CD4-positive, alpha-beta T cell treated with Interleukin-17A for 4 hours (primary cell): ENCODE measurements at regions not wholly inside any gene's neighbourhood (a gene's known extent, or its start where the extent isn't known, plus 50 kb on each side); places are given as distances from the start of the nearest gene placed in this dataset.

Experiments used
- DNase-seq: peaks from one replicate; pipeline ENCODE4 v3.0.0-alpha.2; 2020; ENCODE audit warnings: mixed read lengths

DNA sequence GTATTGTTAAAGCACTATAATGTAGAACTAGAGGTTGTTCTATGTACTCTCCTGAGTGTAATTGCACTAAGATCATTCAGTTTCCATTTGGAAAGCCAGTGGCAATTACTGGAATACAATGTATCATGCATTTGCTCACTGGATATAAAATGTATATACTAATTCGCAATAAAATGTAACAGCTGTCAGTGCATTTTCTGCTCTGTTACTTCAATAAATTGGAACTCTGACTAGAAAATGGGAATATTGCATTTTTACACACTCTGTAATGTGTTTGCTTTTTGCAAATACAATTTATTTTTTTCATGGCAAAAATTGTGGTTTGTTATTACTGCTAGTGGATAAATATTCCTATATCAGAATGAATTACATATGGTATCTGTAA lies 893.8 kb upstream of the POU3F3 start:
- no peak for DNase-seq

DNA sequence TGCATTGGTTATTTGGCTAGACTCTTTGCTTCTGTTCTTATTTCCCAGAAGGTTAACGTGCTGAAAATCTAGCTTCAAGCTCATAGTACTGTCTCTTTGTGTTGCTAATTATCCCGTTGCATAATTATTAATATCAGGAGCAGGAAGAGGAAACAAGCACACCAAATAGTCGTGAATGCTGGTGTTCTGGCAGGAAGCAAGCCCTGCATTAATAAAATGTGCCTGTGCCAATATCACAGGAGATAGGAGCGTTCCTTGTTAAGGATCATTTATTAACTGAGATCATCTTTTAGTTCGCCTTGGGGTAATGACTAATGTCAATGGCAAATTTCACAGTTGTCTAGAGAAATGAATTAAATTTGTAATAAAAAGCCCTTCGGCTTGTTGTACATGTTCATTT lies 893.0 kb upstream of the POU3F3 start:
- DNase-seq: no peak

DNA sequence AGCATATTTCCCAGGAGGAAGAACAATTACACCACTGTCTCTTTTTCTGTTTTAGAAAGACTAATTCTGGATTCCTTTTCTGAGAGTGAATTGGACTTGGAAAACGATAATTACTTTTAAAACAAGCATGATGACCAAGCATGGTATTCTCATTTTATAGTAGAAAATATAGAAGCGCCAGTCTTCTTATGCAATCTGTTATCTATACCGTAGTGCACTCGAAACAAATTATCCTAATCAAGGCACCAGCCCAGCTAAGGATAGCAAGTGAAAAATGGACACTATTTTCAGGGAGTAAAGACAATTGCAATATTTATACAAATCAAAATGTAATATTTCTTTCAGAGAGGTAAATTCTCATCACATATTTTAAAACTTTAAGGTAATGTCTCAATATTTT lies 892.1 kb upstream of the POU3F3 start:
- DNase-seq: no peak

DNA sequence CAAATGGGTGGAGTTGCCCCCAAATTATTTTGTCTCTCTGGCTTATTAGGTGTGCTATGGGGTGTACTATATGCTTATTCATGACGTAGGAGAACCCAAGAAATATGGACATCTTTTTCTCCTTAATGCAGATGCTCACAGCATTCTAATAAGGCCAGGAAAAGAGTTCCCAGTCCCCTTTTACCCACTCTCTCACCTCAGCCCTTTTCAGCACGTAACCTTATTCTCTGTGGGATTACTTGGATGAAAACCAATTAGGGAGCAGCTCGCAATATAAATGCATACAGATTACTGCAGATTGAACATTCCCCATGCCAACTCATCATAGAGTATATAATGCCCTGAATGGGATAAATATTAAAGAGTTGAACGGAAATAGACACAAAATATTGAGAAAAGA lies 891.2 kb upstream of the POU3F3 start:
- DNase-seq: no peak

DNA sequence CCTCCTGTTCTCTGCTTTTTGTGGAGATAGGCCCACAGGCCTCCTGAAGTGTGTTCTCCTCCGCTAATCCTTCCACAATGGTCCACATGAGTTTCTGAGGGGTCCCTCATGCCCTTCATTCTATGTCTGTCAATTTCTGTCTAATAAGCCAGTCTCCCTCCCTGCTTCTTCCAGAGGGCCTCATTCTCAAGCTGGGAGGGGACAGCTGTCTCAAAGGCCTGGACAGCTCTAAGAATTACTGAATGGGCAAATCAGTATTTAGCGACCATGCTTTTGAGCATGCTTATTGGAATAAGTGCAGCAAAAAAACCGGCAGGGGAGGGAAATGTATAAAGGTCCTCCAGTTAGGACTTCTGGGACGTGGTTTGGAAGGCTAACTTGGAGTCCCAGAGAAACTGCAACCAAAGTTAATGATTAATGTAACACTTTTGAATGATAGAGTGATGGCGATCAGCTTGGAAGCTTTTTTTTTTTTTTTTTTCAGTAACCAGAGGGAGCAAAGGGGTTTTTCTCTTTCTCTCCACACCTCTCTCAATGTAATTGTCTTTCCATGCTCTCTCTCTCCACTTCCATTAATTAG lies 890.7 kb upstream of the POU3F3 start:
- DNase-seq: no peak

DNA sequence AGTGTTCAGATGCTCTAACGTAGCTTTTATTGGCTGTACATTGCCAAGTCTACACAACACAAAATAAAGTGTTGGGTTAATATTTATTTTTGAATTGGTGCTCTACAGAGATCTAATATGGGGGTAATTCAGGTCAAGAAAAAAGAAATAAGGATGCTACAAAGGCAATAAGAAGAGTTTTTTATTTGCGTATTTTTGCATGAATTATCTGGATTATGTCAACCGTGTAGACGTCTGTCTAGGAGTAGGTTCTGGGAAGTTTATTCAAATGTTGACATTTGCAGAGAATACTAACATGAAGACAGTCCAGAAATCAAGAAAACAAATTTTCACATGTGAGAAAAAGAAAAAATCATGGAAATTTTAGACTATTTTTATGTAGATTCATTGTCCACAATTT lies 876.7 kb upstream of the POU3F3 start:
- DNase-seq: no peak

DNA sequence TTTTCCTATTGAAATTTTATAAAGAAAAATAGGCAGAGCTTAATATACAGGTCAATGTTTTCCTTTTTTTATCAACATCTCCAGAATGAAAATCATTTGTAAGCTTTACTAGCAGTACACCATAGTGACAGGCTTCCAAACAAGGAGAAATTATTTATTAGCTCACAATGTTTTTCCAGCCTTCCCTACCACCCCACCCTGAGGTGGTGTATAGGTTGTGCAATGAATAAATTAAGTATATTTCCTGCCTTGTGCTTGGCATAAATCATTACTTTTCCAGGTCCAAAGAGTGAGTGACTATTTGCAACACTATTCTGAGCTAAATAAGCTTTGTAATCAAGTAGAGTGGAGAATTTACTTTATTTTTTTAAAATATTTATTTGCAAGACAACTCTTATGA lies 876.2 kb upstream of the POU3F3 start:
- no peak for DNase-seq

DNA sequence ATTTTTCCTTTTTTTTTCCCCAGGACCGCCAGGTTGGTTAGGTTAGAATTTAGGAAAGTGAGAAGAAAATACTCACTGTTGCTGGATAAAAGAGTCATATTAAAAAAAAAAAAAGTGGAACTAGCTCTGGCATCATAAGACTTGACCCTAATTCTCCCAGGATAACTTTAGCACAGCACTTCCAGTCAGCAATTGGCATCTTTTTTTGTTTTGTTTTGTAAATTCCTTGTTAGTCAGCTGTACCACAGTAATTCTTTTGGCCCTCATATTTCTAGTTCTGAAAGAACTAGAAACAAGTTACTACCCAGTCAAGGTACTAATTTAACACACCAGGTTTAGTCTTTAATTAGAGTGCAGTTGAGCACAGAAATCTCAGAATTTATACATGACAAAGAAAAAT lies 873.5 kb upstream of the POU3F3 start:
- no peak for DNase-seq

DNA sequence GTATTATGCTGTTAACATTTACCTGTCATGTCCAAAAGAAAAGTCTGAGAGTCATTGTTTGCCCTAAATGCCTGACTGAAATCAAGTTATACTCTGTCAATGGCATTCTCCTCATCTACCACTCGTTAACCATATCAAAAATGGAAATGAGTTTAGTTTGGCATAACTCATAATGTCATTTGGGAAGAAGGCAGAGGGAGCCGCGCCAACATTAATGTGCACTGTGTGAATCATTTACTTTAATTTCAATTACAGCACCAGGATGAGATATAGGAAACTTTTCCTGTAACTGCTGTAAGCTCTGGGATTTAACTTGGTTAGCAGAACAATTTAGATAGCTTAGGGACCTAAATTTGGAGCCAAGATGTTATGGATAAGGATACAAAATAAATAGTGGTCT lies 871.2 kb upstream of the POU3F3 start:
- DNase-seq: no peak

DNA sequence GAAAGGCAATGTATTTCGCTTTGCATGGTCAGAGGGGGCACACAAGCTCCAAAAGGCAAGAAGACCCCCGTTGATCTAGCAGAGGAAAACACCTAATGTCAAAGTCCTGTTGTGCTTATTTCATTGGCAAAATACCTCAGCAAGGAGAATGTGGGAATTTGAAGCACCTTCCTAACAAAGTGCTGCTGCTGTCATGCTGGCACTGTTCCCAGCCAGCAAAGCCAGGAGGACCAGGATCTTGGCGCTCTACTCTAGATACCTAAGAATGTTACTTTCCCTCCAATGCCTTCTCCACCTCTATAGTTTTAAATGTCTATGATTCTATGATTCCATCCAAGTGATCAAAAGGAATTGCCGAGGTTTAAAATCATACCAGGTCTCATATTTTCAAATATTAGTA lies 867.9 kb upstream of the POU3F3 start:
- DNase-seq: no peak

DNA sequence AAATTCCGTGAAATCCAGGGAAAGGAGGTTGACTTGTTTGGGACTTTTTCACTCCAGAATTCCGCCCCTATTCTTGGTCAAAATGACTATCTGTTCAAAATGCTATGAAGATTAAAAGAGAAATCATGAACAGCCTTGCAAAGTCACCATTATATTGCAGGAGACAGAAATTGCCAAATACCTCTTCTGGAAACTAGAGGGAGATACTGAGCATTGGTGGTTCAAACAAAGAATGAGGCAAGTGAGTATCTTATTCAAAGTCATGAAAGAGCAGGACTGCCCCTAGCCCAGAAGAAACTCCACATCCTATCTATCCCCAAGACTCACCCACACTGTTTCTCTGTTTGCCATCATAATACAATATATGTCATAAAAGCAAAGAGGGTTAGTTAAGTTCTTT lies 862.3 kb upstream of the POU3F3 start:
- no peak for DNase-seq

DNA sequence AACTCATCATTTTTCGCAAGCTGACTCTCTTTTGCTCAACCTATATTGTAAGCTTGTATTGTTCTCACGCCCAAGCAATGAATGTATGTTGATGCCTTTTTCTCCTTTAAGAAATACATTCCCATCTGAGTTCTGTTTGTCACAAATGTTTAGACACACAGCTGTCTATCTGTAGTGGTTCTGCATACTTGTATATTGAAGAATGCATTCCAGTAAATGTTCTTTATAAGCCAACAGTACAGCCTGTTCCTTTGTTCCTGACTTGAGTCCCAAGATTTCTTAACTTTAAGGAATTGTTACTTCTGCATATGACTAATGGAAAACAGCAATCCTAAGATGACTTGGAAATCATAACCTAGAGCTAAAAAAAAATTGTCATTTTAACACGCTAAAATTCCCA lies 849.1 kb upstream of the POU3F3 start:
- no peak for DNase-seq

DNA sequence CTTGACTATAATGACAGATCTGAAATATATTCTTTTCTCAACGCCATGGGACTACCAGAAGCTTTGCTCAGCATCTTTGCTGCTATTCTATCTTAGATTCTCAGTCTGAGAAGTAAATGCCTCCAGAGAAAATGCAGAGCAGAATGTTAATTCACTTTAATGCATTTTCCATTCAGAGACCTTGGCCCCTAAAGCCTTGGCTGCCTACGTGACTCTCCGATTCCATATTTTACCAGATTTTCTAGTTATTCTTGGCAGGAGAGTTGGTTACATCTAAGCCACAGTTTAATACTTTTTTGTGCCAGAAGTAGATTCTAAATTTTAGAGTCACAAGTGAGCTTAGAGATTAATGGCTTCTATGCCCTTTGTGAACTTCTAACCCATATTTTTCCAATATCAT lies 837.1 kb upstream of the POU3F3 start:
- DNase-seq: no peak

DNA sequence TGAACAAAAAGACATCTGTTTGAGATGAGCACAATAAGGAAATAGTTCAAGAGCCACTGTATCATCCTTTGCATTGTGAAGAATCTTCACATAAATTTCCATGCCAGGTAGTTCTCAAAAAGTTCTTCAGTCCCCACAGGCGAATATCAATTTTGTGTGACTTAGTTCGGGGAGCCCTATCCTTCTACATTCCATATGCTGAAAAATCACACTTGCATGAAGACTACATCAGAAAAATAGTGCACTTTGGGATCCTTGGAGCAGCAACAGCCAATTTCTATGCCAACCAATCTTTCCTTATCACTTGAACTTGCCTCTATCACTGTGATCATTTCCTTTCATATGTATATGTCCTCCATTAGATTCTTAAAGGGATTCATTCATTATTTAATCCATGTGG lies 830.6 kb upstream of the POU3F3 start:
- DNase-seq: no peak

DNA sequence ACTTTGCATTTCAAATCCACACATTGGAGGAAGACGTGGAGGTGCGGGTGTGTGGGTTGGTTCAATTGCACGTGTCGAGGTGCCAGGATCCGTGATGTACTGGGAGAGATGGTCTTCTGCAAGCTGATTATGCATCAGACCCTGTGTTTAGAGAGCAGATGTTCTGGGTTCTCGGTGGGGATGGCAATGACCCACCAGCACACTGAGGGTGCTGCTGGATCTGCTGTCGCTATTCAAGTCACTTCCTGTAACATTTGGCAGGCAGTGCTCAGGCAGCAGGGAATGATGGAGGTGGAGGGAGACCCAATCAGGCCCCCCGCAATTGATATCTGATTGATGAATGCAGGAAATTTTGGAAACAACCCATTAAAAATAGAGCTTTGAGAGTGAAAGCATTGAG lies 830.1 kb upstream of the POU3F3 start:
- DNase-seq: no peak

DNA sequence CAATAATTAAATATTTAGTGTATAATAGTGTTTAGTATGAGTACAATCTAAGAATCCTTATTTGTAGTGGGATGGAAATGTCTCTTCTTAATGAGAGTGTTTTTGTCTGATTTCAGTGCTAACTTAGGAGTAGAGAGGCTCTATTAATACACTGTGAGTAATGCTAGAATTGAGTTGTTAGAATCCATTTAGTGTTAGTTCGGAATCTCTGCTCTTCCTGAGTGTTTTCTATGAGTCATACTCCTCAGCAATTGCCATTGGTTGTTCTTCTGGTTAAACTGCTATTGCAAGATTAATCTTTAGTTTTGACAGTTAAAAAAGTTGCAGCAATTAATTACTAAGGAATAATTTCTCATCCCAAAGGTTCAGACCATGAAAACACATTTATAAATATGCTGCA lies 828.6 kb upstream of the POU3F3 start:
- no peak for DNase-seq

DNA sequence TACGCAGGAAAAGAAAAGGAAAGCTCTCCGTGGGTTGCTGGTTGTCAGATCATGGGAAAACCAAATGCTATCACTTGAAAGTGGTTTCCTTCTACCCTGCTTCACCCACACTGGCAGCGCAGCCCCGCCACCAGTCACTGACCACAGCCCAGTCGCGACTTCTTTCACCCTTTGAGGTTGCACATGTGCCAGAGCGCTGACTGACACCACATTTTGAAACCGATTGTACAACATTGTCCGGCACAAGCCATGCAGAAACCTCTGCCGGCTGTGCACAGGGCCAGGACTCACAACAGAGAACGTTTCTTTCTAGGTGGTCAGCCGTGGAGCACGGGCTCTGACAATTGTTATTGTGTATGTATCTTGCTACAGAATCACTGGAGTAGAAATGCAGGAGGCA lies 827.2 kb upstream of the POU3F3 start:
- DNase-seq: no peak

DNA sequence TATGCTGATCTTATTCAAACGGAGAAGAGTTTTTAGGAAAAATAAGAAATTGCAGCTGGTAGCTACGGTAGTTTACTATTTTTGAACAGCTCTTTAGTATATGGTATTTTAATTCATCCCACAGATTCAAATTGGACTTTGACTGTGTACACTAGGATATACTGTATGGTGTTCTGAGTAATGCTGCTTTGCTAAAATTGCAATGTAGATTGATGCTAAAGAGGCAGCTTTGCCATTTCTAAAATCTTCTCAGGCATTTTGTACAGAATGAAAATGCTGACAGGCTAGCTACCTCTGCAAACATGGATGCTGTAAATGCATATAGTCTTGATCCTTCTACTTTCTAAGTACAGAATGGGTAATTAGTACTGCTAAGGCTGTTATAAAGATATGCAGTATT lies 826.6 kb upstream of the POU3F3 start:
- no peak for DNase-seq

DNA sequence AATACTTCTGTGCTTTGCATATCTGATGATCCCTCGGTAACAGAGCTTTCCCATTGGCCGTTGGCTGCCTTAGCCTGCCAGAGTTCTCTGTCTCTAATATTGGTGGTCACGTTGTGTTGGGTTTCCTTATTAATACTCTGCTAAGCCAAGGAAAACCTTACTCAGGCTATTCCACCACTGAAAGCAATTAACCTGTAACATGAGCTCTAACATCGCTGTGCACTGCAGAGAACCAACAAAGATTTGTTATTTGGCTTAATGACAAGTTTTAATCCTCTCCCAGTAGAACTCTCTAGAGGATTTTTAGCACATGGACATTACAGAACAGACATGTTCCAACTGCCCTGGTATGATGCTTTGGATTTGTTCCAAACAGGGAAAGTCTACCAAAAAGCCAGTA lies 825.9 kb upstream of the POU3F3 start:
- DNase-seq: no peak

DNA sequence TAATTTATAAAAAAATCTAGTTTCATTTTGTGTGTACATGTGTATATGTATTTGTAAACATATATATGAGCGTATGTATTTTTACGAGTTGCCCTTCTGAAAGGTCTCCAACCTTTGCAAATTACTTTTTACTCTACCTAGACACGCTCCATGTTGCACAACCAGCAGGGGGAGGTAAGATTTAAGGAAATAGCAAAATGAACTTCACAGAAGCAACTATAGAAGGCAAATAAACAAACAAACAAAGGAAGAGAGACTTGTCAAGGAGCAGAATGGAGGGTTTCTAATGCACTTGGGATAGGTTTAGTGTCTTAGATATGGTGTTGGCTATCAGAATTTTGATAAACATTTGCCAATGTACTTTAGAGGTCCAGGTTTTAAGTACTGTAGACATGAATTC lies 820.5 kb upstream of the POU3F3 start:
- DNase-seq: no peak

DNA sequence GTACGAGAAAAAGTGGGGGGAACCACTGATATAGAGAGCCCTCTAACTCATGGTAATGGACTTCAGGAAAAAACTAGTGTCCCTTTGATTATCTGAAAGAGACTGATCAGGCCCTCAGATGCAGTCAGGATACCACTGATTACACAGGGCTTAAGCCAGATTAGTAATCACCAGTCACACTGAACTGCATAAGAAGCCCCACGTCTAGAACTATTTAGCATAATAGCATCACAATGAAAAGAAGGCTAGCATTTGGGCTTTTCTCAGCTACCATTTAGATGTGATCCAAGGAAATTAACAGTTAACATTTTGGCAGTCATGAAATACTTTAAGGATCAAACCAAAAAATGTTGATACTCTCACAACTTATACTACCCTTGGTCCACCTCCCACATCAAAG lies 813.1 kb upstream of the POU3F3 start:
- DNase-seq: no peak

DNA sequence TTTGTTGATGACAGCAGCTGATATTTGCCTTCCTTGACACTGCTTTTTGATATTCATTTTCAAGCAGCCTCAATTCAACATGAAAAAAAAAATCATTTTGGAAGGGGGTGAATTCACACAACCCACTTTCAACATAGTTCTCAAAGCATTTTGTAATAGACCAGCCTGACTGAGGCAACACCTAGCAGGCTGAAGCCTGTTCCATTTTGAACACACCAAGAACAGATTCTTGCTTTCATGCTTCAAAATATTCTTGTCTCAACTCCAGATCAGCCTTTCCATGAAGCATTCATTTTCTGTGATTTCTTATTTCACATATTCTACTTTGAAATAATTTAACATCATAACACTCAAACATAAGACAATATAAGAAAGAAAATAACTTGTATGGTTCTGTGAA lies 812.6 kb upstream of the POU3F3 start:
- DNase-seq: no peak

DNA sequence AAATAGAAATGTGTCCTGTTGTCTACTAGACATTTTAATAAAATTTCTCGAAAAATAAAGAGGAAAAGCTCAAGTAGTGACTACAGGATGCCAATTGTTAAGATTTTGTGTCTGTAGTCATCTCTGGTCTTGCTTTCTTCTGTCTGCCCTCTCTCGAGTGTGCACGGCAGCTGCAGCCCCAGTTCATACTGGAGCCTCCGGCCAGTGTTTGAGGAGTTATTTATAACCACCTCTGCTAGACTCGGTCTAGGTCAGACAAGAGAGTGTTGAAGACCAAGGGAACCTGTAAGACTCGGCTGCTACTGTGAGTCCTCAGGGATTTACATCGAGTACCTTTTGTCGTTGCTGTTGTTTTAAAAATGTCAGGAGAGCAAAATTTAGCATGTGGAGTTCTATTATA lies 810.1 kb upstream of the POU3F3 start:
- DNase-seq: no peak

DNA sequence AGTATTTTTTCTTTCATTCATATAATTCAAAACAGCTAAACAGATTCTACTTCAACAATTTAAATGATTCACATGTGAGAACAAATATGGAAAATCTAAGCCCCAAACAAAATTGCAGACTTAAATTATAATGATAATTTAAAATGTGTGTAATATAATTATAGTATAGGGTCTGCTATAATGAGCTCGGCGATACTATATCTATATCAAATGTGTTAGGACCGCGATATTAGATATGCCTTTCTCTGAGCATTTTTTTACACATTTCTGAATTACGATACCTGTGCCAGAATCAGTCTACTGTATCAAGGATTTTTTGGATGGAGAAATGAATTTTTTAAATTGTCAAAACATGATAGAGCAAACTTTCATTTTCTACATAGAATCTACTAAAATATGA lies 808.8 kb upstream of the POU3F3 start:
- no peak for DNase-seq

DNA sequence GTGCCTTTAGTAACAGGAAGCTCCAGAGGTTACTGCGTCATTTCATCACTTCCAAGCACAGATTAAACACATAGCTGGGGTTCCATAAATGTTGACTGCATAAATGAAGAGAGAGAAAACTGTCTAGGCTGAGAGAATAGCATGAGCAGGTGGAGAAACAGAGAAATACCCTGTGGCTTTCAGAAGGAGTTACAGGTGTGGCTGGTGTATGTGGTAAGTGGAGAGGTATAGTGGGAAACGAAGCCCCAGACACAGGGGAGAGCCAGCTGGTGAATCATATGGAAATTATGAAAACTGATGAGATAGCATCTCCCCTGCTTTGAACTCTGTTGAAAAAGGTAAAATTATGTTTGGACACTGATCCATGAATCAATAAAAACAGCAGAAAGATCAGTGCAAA lies 807.4 kb upstream of the POU3F3 start:
- no peak for DNase-seq

DNA sequence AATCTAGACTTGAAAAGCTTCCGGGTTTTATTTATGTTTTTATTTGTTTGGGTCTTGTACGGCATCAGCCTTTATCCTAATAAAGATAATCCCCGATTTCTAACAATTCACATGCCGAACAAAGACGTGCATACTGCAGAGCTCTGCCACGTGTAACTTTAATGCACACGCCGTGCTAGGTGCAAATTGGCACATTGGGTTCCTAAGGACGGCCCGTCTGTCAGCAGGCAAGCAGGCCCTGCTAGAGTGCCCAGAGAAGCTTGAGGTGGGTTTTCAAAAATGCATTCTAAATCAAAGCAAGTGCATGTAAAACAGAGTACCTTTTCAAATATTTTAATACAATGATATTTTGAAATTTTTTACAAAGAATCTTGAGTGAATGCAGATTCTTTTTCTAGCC lies 806.4 kb upstream of the POU3F3 start:
- DNase-seq: no peak
